EH (cell line): ENCODE measurements at regions not wholly inside any gene's neighbourhood (a gene's known extent, or its start where the extent isn't known, plus 50 kb on each side); places are given as distances from the start of the nearest gene placed in this dataset.
A peak's percentile ranks its signal among the peaks of the same experiment; 100 is the strongest.
"Not testable (repeated sequence)": the region's sequence is repeated elsewhere in the genome, so short reads cannot be mapped to it uniquely, and the experiment has no call there.

Source experiments
- DNase-seq: peaks from one replicate; pipeline ENCODE4 v3.0.0-alpha.2; 2015; ENCODE audit warnings: low read depth

- no peak for DNase-seq
Measured at GRCh38 chr22:41023299-41023623, 69.1 kb upstream of the EP300 start.

DNA sequence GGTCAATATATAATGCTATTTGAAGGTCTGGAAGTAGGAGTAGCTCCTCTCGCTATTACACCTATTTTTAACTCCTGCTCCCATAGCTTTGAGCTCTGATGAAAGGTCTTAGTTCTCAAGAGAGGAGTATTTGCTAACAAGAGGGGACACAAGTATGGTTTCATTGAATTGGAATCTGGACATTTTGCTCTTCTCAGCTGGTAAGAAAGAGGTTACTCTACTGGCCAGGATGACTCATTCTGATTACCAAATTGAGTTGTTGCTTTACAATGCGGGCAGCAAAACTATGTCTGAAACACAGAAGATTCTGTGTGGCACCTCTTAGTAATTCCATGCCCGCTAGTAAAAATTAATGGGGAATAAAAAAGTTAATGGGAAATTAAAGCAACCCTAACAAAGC lies 63.6 kb upstream of the EP300 start:
- peak; percentile 94 for DNase-seq

GRCh38 chr22:41030891-41031290 lies 61.5 kb upstream of the EP300 start:
- peak; percentile 66 for DNase-seq

DNA sequence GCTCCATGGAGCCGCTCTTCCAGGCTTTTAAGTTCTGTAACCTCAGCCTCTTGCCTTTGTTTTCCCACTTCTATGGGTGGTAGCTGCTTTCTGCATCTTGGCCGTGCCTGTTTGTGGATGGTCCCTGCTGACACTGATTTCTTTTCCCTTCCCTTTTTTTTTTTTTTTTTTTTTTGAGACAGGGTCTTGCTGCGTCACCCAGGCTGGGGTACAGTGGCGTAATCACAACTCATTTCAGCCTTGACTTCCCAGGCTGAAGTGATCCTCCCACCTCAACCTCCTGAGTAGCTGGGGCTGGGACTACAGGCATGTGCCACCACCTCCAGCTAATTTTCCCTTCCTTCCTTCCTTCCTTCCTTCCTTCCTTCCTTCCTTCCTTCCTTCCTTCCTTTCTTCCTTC lies 57.7 kb upstream of the EP300 start:
- DNase-seq, result no peak

- DNase-seq, result no peak
Measured at GRCh38 chr22:41036924-41037323, 55.5 kb upstream of the EP300 start.

DNA sequence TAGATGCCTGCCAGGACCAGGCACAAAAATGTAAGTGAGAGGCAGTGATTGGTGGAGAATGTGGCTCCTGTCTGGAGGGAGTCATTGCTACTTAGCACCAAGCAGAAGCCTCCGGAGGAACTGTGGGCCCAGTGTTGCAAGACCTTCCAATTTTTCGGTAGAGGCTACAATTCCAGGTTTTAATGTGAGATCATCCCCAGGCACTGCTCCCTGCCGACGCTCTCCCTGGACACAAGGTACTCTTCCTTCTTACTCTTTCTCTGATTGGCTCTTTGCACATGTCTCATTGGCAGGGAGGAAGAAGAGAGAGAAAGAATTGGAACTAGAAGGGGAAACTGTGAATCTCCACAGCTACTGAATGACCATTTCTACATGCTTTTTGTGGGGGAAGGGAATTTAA lies 53.7 kb upstream of the EP300 start:
- DNase-seq, result no peak

DNA sequence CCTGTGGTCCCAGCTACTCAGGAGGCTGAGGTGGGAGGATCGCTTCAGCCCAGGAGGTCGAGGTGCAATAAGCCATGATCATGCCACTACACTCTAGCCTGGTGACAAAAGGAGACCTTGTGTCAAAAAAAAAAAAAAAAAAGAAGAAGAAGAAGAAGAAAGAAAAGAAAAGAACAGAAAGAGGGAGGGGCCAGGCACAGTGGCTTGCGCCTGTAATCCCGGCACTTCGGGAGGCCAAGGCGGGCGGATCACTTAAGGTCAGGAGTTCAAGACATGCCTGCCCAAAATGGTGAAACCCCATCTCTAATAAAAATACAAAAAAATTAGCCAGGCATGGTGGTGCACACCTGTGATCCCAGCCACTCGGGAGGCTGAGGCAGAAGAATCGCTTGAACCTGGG lies 52.8 kb upstream of the EP300 start:
- not testable (repeated sequence) for DNase-seq

GRCh38 chr22:41040483-41040882 lies 51.9 kb upstream of the EP300 start:
- no peak for DNase-seq

GRCh38 chr22:41041532-41041931 lies 50.9 kb upstream of the EP300 start:
- no peak for DNase-seq
